PC-9 (cell line): ENCODE measurements at regions not wholly inside any gene's neighbourhood (a gene's known extent, or its start where the extent isn't known, plus 50 kb on each side); places are given as distances from the start of the nearest gene placed in this dataset.
A peak's percentile ranks its signal among the peaks of the same experiment; 100 is the strongest.

Source experiments
- BruUV-seq: library from RNA; stranded (reverse); fragments of 400-500 nt; replicated peaks from 2 replicates; lab custom pipeline; 2021; lab: Mats Ljungman, UMichigan
- CTCF ChIA-PET: fragments of 300-600 bp; sonication (Branson Sonifier 250); formaldehyde crosslinking; loops from one replicate; lab custom pipeline; 2022; ENCODE audit warnings: antibody characterized with exemption; lab: Charles Lee
- POLR2A ChIA-PET: fragments of 300-600 bp; sonication (Branson Sonifier 250); formaldehyde crosslinking; loops from one replicate; lab custom pipeline; 2022; ENCODE audit warnings: antibody characterized with exemption; ENCODE audit not compliant: unreplicated experiment; lab: Charles Lee
- DNase-seq, 2 experiments: peaks; one replicate each; pipeline versions ENCODE4 v3.0.0 to v3.0.0-alpha.2; 2015 to 2022; ENCODE audit warnings: mixed read lengths in 1 of 2
- H2AFZ ChIP-seq: fragments of 200-600 bp; sonication (generic); 2 replicates; pipeline ENCODE4 v1.8.1; 2017; ENCODE audit warnings: antibody characterized with exemption
- H3F3A ChIP-seq: fragments of 200-600 bp; sonication (generic); 2 replicates; pipeline ENCODE4 v1.8.1; 2017; ENCODE audit warnings: antibody characterized with exemption, mild to moderate bottlenecking, low read depth; ENCODE audit not compliant: insufficient read depth
- H3K27ac ChIP-seq: fragments of 200-600 bp; sonication (generic); 2 replicates; pipeline ENCODE4 v1.6.1; 2016; ENCODE audit warnings: mixed run types
- H3K27me3 ChIP-seq: fragments of 200-600 bp; sonication (generic); 2 replicates; pipeline ENCODE4 v1.6.1; 2016; ENCODE audit warnings: low read depth, mixed run types; ENCODE audit not compliant: insufficient read depth
- H3K36me3 ChIP-seq: fragments of 200-600 bp; sonication (generic); 2 replicates; pipeline ENCODE4 v1.6.1; 2016; ENCODE audit warnings: low read depth, mixed run types
- H3K4me1 ChIP-seq: fragments of 200-600 bp; sonication (generic); replicated peaks from 2 replicates; pipeline ENCODE4 v1.6.1; 2016; ENCODE audit warnings: mixed run types; ENCODE audit not compliant: insufficient read depth
- H3K4me2 ChIP-seq: fragments of 200-600 bp; sonication (generic); 2 replicates; pipeline ENCODE4 v1.6.1; 2017; ENCODE audit warnings: mixed run types
- H3K4me3 ChIP-seq: fragments of 200-600 bp; sonication (generic); 2 replicates; pipeline ENCODE4 v1.6.1; 2016; ENCODE audit warnings: mixed run types
- H3K79me2 ChIP-seq: fragments of 200-600 bp; sonication (generic); 2 replicates; pipeline ENCODE4 v1.6.1; 2017; ENCODE audit warnings: low read depth, mixed run types
- H3K9me2 ChIP-seq: fragments of 200-600 bp; sonication (generic); 2 replicates; pipeline ENCODE4 v1.8.1; 2017; ENCODE audit warnings: mild to moderate bottlenecking; ENCODE audit not compliant: insufficient read depth
- H3K9me3 ChIP-seq: fragments of 200-600 bp; sonication (generic); 2 replicates; pipeline ENCODE4 v1.8.1; 2016; ENCODE audit warnings: low read depth; ENCODE audit not compliant: insufficient read depth
- H4K20me1 ChIP-seq: fragments of 200-600 bp; sonication (generic); 2 replicates; pipeline ENCODE4 v1.8.1; 2017; ENCODE audit not compliant: insufficient read depth
- CTCF ChIP-seq: fragments of 200-600 bp; sonication (generic); conservative IDR thresholded peaks from 2 replicates; pipeline ENCODE4 v1.6.1; 2017; ENCODE audit warnings: mixed run types, antibody characterized with exemption, mild to moderate bottlenecking, moderate library complexity
- EZH2 ChIP-seq: fragments of 200-600 bp; sonication (generic); IDR thresholded peaks from 2 replicates; pipeline ENCODE4 v1.8.0; 2017; ENCODE audit warnings: antibody characterized with exemption, low read depth
- intact Hi-C: fragments of 100-400 bp; cut with micrococcal nuclease; formaldehyde crosslinking; loops from one replicate; pipeline ENCODE4 v1.10.0; 2022; ENCODE audit not compliant: unreplicated experiment

- Histone ChIP-seq H3K4me1 (peaks cover 8% of the 10 kb centered on the region), H3K27ac (no peak overlapping the region), H3K4me2 (no peak overlapping the region), H3K9me3 (no peaks in the 10 kb centered on the region), H3F3A (no peaks in the 10 kb centered on the region; the same call in 1 of the 2 replicates), H3K4me3 (no peak overlapping the region), H2AFZ (no peak overlapping the region), H3K27me3 (no peaks in the 10 kb centered on the region), H4K20me1 (no peaks in the 10 kb centered on the region), H3K36me3 (no peaks in the 10 kb centered on the region), H3K79me2 (no peaks in the 10 kb centered on the region), H3K9me2 (no peaks in the 10 kb centered on the region)
- no peak for TF ChIP-seq EZH2
- TF ChIP-seq CTCF, result no peak
- intact Hi-C loops, result no loop called here
- BruUV-seq, result no TSS peak
- CTCF ChIA-PET, result no interaction called here
- POLR2A ChIA-PET, result no interaction called here
- DNase-seq, result no peak
These were observed 138.3 kb upstream of the STK17B start for GRCh38 chr2:196309691-196310090.

GRCh38 chr2:196314157-196314556, 142.8 kb upstream of the STK17B start:
- no peak overlapping the region for H3K4me3 ChIP-seq
- no peaks in the 10 kb centered on the region for H3K27me3 ChIP-seq
- peaks cover 29% of the 10 kb centered on the region for H3K4me1 ChIP-seq
- H3K9me2 ChIP-seq, result no peaks in the 10 kb centered on the region
- H3K9me3 ChIP-seq, result no peaks in the 10 kb centered on the region
- ChIA-PET POLR2A (interaction anchor here (0.6 kb wide), 1 partner anchor 237 kb away, joined by 4 read pairs; no protein-coding TSS in a partner anchor), CTCF (no interaction called here)
- intact Hi-C loops, result loop anchor here (2.0 kb wide), 1 partner anchor 17 kb away; no protein-coding TSS in a partner anchor
- no peak overlapping the region for H2AFZ ChIP-seq
- no peaks in the 10 kb centered on the region for H4K20me1 ChIP-seq
- H3K36me3 ChIP-seq, result no peaks in the 10 kb centered on the region
- peaks cover 9% of the 10 kb centered on the region; the same call in 1 of the 2 replicates for H3F3A ChIP-seq
- DNase-seq, result no peak
- TF ChIP-seq EZH2 (no peak), CTCF (no peak)
- H3K4me2 ChIP-seq, result no peak overlapping the region
- no TSS peak for BruUV-seq
- H3K79me2 ChIP-seq, result no peaks in the 10 kb centered on the region
- no peak overlapping the region for H3K27ac ChIP-seq

GRCh38 chr2:196314780-196315179, 143.4 kb upstream of the STK17B start:
- Histone ChIP-seq H3K36me3 (no peaks in the 10 kb centered on the region), H4K20me1 (no peaks in the 10 kb centered on the region), H3K27ac (no peak overlapping the region), H3K27me3 (no peaks in the 10 kb centered on the region), H3K9me2 (no peaks in the 10 kb centered on the region), H3K9me3 (no peaks in the 10 kb centered on the region), H3K4me1 (peaks cover 29% of the 10 kb centered on the region), H3F3A (peaks cover 9% of the 10 kb centered on the region; the same call in 1 of the 2 replicates), H3K79me2 (no peaks in the 10 kb centered on the region), H3K4me3 (no peak overlapping the region), H3K4me2 (no peak overlapping the region), H2AFZ (no peak overlapping the region)
- BruUV-seq, result no TSS peak
- intact Hi-C loops, result loop anchor here (2.0 kb wide), 1 partner anchor 16 kb away; no protein-coding TSS in a partner anchor
- ChIA-PET POLR2A (interaction anchor here (0.6 kb wide), 1 partner anchor 237 kb away, joined by 4 read pairs; no protein-coding TSS in a partner anchor), CTCF (no interaction called here)
- DNase-seq, result peak in 1 of 2 experiments; percentile 49
- no peak for TF ChIP-seq CTCF
- no peak for TF ChIP-seq EZH2
